ENCODE measurements at regions not wholly inside any gene's neighbourhood (a gene's known extent, or its start where the extent isn't known, plus 50 kb on each side); places are given as distances from the start of the nearest gene placed in this dataset.

GRCh38 chr3:153259956-153260355, 97.9 kb downstream of the RAP2B start:
- TF ChIP-seq CTCF (IDR thresholded peaks at IDR 0.05; ENCODE audit: low read depth, low read length, poor library complexity, severe bottlenecking) (no peak), EZH2phosphoT487 (IDR thresholded peaks at IDR 0.05; ENCODE audit: borderline replicate concordance, low read length) (no peak)
